Psoas muscle (tissue), 7 donors: ENCODE measurements at regions not wholly inside any gene's neighbourhood (a gene's known extent, or its start where the extent isn't known, plus 50 kb on each side); places are given as distances from the start of the nearest gene placed in this dataset.

Experiments
- ATAC-seq, 4 donors: fragments of 200-7000 bp; cut with Tn5 transposase; one replicate each; pipeline ENCODE4 v1.9.1; 2020; ENCODE audit warnings: moderate library complexity in 3 of 4, mild to moderate bottlenecking in 2 of 4
- DNase-seq, 2 donors: peaks; one replicate each; pipeline ENCODE4 v3.0.0-alpha.2; 2020
- H3K27ac ChIP-seq: fragments of 200-600 bp; one replicate; pipeline ENCODE4 v1.8.0; 2022
- H3K27me3 ChIP-seq, 3 donors: fragments of 200-600 bp in 1 of 3; one replicate each; pipeline versions ENCODE4 v1.6.1 to v1.8.0; 2013 to 2022; ENCODE audit warnings: low read length in 2 of 3, mild to moderate bottlenecking in 2 of 3, moderate library complexity in 1 of 3; ENCODE audit not compliant: insufficient read depth in 3 of 3
- H3K36me3 ChIP-seq, 2 donors: fragments of 200-600 bp in 1 of 2; one replicate each; pipeline versions ENCODE4 v1.6.1 to v1.8.0; 2013 to 2022; ENCODE audit warnings: low read depth in 1 of 2, mild to moderate bottlenecking in 1 of 2, moderate library complexity in 1 of 2; ENCODE audit not compliant: insufficient read depth in 1 of 2
- H3K4me1 ChIP-seq: fragments of 200-600 bp; one replicate; pipeline ENCODE4 v1.8.0; 2022
- H3K4me3 ChIP-seq: fragments of 200-600 bp; one replicate; pipeline ENCODE4 v1.8.0; 2022; ENCODE audit warnings: mild to moderate bottlenecking
- H3K9me3 ChIP-seq: fragments of 200-600 bp; one replicate; pipeline ENCODE4 v1.8.0; 2022
- CTCF ChIP-seq: fragments of 200-600 bp; IDR thresholded peaks from one replicate; pipeline ENCODE4 v1.8.0; 2022; ENCODE audit warnings: antibody characterized with exemption
- WGBS, 3 donors: extraction: QIAGEN DNeasy Blood & Tissue Kit; methylation state at CpG; one replicate each; pipeline versions ENCODE4 v1.1.6 to v1.1.7; 2013; 5-methylcytosine and 5-hydroxymethylcytosine counted together
- intact Hi-C, 2 donors: fragments of 100-400 bp; cut with DNase I; formaldehyde crosslinking; loops; one replicate each; pipeline versions ENCODE4 v1.11.0 to v1.14.2; 2022
- donor health status: healthy with polysubstance abuse.
- donor health status: DM: no; HTN: no; CAD: no; lungs with moderate emphysema.
- donor health status: Bipolar disorder and iron deficiency.
- donor health status: healthy.
- donor health status: DM: yes; HTN: yes; CAD: no.
- donor health status: DM: no; HTN: no; CAD: no.
- donor health status: DM: yes; HTN: yes; CAD: no.

- Histone ChIP-seq H3K36me3 (no peaks in the 10 kb centered on the region), H3K27me3 (no peaks in the 10 kb centered on the region), H3K27ac (no peak overlapping the region), H3K9me3 (no peaks in the 10 kb centered on the region), H3K4me1 (no peaks in the 10 kb centered on the region), H3K4me3 (no peak overlapping the region)
- WGBS, 3 donors: 52 to 57% (median 53%) methylated on average over 3 of the region's 3 CpGs
- ATAC-seq: no peak
- no peak for TF ChIP-seq CTCF
- intact Hi-C loops: no loop called here
- no peak for DNase-seq
Measured at GRCh38 chr4:141499261-141499853, 137.0 kb upstream of the IL15 start.

- ATAC-seq: peak in 1 of 4 donors; percentile 14
- Histone ChIP-seq H3K4me3 (no peak overlapping the region), H3K36me3 (no peaks in the 10 kb centered on the region), H3K27me3 (no peaks in the 10 kb centered on the region), H3K27ac (no peak overlapping the region), H3K4me1 (no peaks in the 10 kb centered on the region), H3K9me3 (no peaks in the 10 kb centered on the region)
- intact Hi-C loops: no loop called here
- 89 to 90% (median 89%) methylated on average over 1 of the region's 1 CpG for WGBS, 3 donors
- TF ChIP-seq CTCF: no peak
- no peak for DNase-seq
Measured at GRCh38 chr4:141501395-141501794, 135.0 kb upstream of the IL15 start.

GRCh38 chr4:141501931-141502330 lies 134.5 kb upstream of the IL15 start:
- DNase-seq: no peak
- TF ChIP-seq CTCF: no peak
- 77 to 78% (median 78%) methylated on average over 3 of the region's 3 CpGs for WGBS, 3 donors
- no peak for ATAC-seq
- H3K27ac ChIP-seq: no peak overlapping the region
- intact Hi-C loops: no loop called here
- no peaks in the 10 kb centered on the region for H3K27me3 ChIP-seq
- H3K4me1 ChIP-seq: no peaks in the 10 kb centered on the region
- no peaks in the 10 kb centered on the region for H3K36me3 ChIP-seq
- no peak overlapping the region for H3K4me3 ChIP-seq
- H3K9me3 ChIP-seq: no peaks in the 10 kb centered on the region

- 77 to 89% (median 77%) methylated on average over 2 of the region's 2 CpGs for WGBS, 3 donors
- Histone ChIP-seq H3K27ac (no peak overlapping the region), H3K4me3 (no peak overlapping the region), H3K9me3 (no peaks in the 10 kb centered on the region), H3K4me1 (no peaks in the 10 kb centered on the region), H3K27me3 (no peaks in the 10 kb centered on the region), H3K36me3 (no peaks in the 10 kb centered on the region)
- DNase-seq (no peak), ATAC-seq (no peak)
- no peak for TF ChIP-seq CTCF
- intact Hi-C loops: no loop called here
Measured at GRCh38 chr4:141502755-141503154, 133.6 kb upstream of the IL15 start.

- no peak for TF ChIP-seq CTCF
- DNase-seq (no peak), ATAC-seq (no peak)
- Histone ChIP-seq H3K9me3 (no peaks in the 10 kb centered on the region), H3K36me3 (no peaks in the 10 kb centered on the region), H3K4me3 (no peak overlapping the region), H3K27me3 (no peaks in the 10 kb centered on the region), H3K27ac (no peak overlapping the region), H3K4me1 (no peaks in the 10 kb centered on the region)
- intact Hi-C loops: no loop called here
Measured at GRCh38 chr4:141503260-141503659, 133.1 kb upstream of the IL15 start.
